ENCODE measurements at regions not wholly inside any gene's neighbourhood (a gene's known extent, or its start where the extent isn't known, plus 50 kb on each side); places are given as distances from the start of the nearest gene placed in this dataset.
"Not testable (repeated sequence)": the region's sequence is repeated elsewhere in the genome, so short reads cannot be mapped to it uniquely, and the experiment has no call there.

GRCh38 chr6:40831381-40831780 lies 207.6 kb downstream of the UNC5CL start:
- no peak overlapping the region for H3K27ac ChIP-seq
- ChIA-PET POLR2A (ENCODE audit: low non-redundant PET) (no interaction called here), CTCF (interaction anchor here (0.6 to 0.7 kb wide), 2 partner anchors 802 to 818 kb away, joined by 3 to 4 read pairs; no protein-coding TSS in a partner anchor)
- DNase-seq (ENCODE audit: low spot score) = no peak
- no peak for TF ChIP-seq CTCF (conservative IDR thresholded peaks at IDR 0.05; ENCODE audit: low read depth)

GRCh38 chr6:40825102-40825501 lies 213.9 kb downstream of the UNC5CL start:
- no peak overlapping the region for H3K27ac ChIP-seq
- TF ChIP-seq CTCF (conservative IDR thresholded peaks at IDR 0.05; ENCODE audit: low read depth) = no peak
- ChIA-PET CTCF (interaction anchor here (0.6 kb wide), 1 partner anchor 203 kb away, joined by 3 read pairs; no protein-coding TSS in a partner anchor), POLR2A (ENCODE audit: low non-redundant PET) (no interaction called here)
- no peak for DNase-seq (ENCODE audit: low spot score)

GRCh38 chr6:40823917-40824891 lies 214.8 kb downstream of the UNC5CL start:
- H3K27ac ChIP-seq; CTCF ChIA-PET; POLR2A ChIA-PET (ENCODE audit: low non-redundant PET): not testable (repeated sequence)
- DNase-seq (ENCODE audit: low spot score) = peak; percentile 21
- 0 out of 2 replicates have a peak, but pooled peaks have one; percentile 14 for TF ChIP-seq CTCF (conservative IDR thresholded peaks at IDR 0.05; ENCODE audit: low read depth)

- no peak for DNase-seq (ENCODE audit: low spot score)
- no peak for TF ChIP-seq CTCF (conservative IDR thresholded peaks at IDR 0.05; ENCODE audit: low read depth)
- POLR2A ChIA-PET (ENCODE audit: low non-redundant PET) = no interaction called here
- no peak overlapping the region for H3K27ac ChIP-seq
- CTCF ChIA-PET = no interaction called here
Observed at GRCh38 chr6:40822619-40823018, 216.4 kb downstream of the UNC5CL start.

- no peak for DNase-seq (ENCODE audit: low spot score)
- TF ChIP-seq CTCF (conservative IDR thresholded peaks at IDR 0.05; ENCODE audit: low read depth) = no peak
- H3K27ac ChIP-seq = no peak overlapping the region
- CTCF ChIA-PET = interaction anchor here (0.7 kb wide), 1 partner anchor 24 kb away, joined by 4 read pairs; no protein-coding TSS in a partner anchor
- POLR2A ChIA-PET (ENCODE audit: low non-redundant PET) = no interaction called here
Observed at GRCh38 chr6:40819182-40819834, 219.7 kb downstream of the UNC5CL start.

GRCh38 chr6:40817369-40817768 lies 221.7 kb downstream of the UNC5CL start:
- DNase-seq (ENCODE audit: low spot score) = no peak
- no peak for TF ChIP-seq CTCF (conservative IDR thresholded peaks at IDR 0.05; ENCODE audit: low read depth)
- H3K27ac ChIP-seq = no peak overlapping the region
- CTCF ChIA-PET = interaction anchor here (0.7 kb wide), 1 partner anchor 230 kb away, joined by 3 read pairs; the partner anchor contains the start of gene LRFN2
- POLR2A ChIA-PET (ENCODE audit: low non-redundant PET) = no interaction called here
